NCI-H524 (cell line): ENCODE measurements at regions not wholly inside any gene's neighbourhood (a gene's known extent, or its start where the extent isn't known, plus 50 kb on each side); places are given as distances from the start of the nearest gene placed in this dataset.
"Not testable (repeated sequence)": the region's sequence is repeated elsewhere in the genome, so short reads cannot be mapped to it uniquely, and the experiment has no call there.

Source experiments
- DNase-seq, 2 experiments: peaks; one replicate each; lab custom pipeline; 2025; lab: John Stamatoyannopoulos, UW

- no peak for DNase-seq
These were observed 52.8 kb upstream of the ADGRE5 start for GRCh38 chr19:14328406-14328805.

GRCh38 chr19:14327061-14327460, 54.2 kb upstream of the ADGRE5 start:
- DNase-seq = not testable (repeated sequence)

GRCh38 chr19:14325863-14326262, 55.4 kb upstream of the ADGRE5 start:
- DNase-seq = no peak

GRCh38 chr19:14325134-14325533, 56.1 kb upstream of the ADGRE5 start:
- no peak for DNase-seq

GRCh38 chr19:14322889-14323463, 58.3 kb upstream of the ADGRE5 start:
- no peak for DNase-seq

GRCh38 chr19:14320253-14320652, 61.0 kb upstream of the ADGRE5 start:
- DNase-seq = no peak

GRCh38 chr19:14319720-14320119, 61.5 kb upstream of the ADGRE5 start:
- not testable (repeated sequence) for DNase-seq

- DNase-seq = peak in 1 of 2 experiments; percentile 15
These were observed 62.4 kb upstream of the ADGRE5 start for GRCh38 chr19:14318873-14319272.

- DNase-seq = peak in 1 of 2 experiments; percentile 23
These were observed 64.1 kb upstream of the ADGRE5 start for GRCh38 chr19:14317157-14317556.

- no peak for DNase-seq
These were observed 65.8 kb upstream of the ADGRE5 start for GRCh38 chr19:14315433-14315832.

- no peak for DNase-seq
These were observed 71.2 kb upstream of the ADGRE5 start for GRCh38 chr19:14310055-14310454.

- DNase-seq = no peak
These were observed 75.5 kb upstream of the ADGRE5 start for GRCh38 chr19:14305706-14306105.

GRCh38 chr19:14301150-14301549, 80.1 kb upstream of the ADGRE5 start:
- DNase-seq = no peak

- peak in 1 of 2 experiments; percentile 10 for DNase-seq
These were observed 80.9 kb upstream of the ADGRE5 start for GRCh38 chr19:14300303-14300702.

- not testable (repeated sequence) for DNase-seq
These were observed 81.9 kb upstream of the ADGRE5 start for GRCh38 chr19:14299224-14299827.

GRCh38 chr19:14297883-14298576, 83.2 kb upstream of the ADGRE5 start:
- DNase-seq = peak in 1 of 2 experiments; percentile 10

- DNase-seq = peak in 1 of 2 experiments; percentile 18
These were observed 86.3 kb upstream of the ADGRE5 start for GRCh38 chr19:14294974-14295373.

- not testable (repeated sequence) for DNase-seq
These were observed 87.5 kb upstream of the ADGRE5 start for GRCh38 chr19:14293816-14294170.

- DNase-seq = peak in 1 of 2 experiments; percentile 37
These were observed 87.3 kb upstream of the ADGRL1 start for GRCh38 chr19:14293101-14293815.

- not testable (repeated sequence) for DNase-seq
These were observed 83.8 kb upstream of the ADGRL1 start for GRCh38 chr19:14289810-14290209.

GRCh38 chr19:14287837-14288236, 81.9 kb upstream of the ADGRL1 start:
- DNase-seq = not testable (repeated sequence)

- DNase-seq = peak in 1 of 2 experiments; percentile 19
These were observed 80.6 kb upstream of the ADGRL1 start for GRCh38 chr19:14286594-14286993.

- not testable (repeated sequence) for DNase-seq
These were observed 79.8 kb upstream of the ADGRL1 start for GRCh38 chr19:14285726-14286125.
